Bronchial epithelial cell (primary cell): ENCODE measurements at regions not wholly inside any gene's neighbourhood (a gene's known extent, or its start where the extent isn't known, plus 50 kb on each side); places are given as distances from the start of the nearest gene placed in this dataset.

Experiments
- DNase-seq: peaks from one replicate; pipeline ENCODE4 v3.0.0-alpha.2; 2010; ENCODE audit warnings: low read depth
- FAIRE-seq: peaks from 2 replicates; lab custom pipeline; 2011; peaks lifted over from hg19 to GRCh38; lab: Jason Lieb, UNC
- H3K27me3 ChIP-seq: 2 replicates; pipeline ENCODE4 v1.5.1; 2011; ENCODE audit warnings: low read length; ENCODE audit not compliant: control insufficient read depth, insufficient read depth
- H3K36me3 ChIP-seq: 2 replicates; pipeline ENCODE4 v1.5.1; 2011; ENCODE audit warnings: low read length; ENCODE audit not compliant: control insufficient read depth, insufficient read depth
- H3K4me3 ChIP-seq: 2 replicates; pipeline ENCODE4 v1.5.1; 2011; ENCODE audit warnings: mild to moderate bottlenecking, low read depth, low read length, control low read depth
- TF ChIP-seq, protein P1 (sequence below): IDR thresholded peaks from 2 replicates; pipeline ENCODE4 v1.5.1; 2011; ENCODE audit warnings: mild to moderate bottlenecking, moderate library complexity, low read length, control low read depth, inconsistent platforms; ENCODE audit not compliant: insufficient read depth, severe bottlenecking

- H3K36me3 ChIP-seq: no peaks in the 10 kb centered on the region
- peak; percentile 52 for FAIRE-seq
- H3K4me3 ChIP-seq: no peak overlapping the region
- DNase-seq: peak; percentile 43
- H3K27me3 ChIP-seq: no peaks in the 10 kb centered on the region
- TF ChIP-seq, protein P1, sequence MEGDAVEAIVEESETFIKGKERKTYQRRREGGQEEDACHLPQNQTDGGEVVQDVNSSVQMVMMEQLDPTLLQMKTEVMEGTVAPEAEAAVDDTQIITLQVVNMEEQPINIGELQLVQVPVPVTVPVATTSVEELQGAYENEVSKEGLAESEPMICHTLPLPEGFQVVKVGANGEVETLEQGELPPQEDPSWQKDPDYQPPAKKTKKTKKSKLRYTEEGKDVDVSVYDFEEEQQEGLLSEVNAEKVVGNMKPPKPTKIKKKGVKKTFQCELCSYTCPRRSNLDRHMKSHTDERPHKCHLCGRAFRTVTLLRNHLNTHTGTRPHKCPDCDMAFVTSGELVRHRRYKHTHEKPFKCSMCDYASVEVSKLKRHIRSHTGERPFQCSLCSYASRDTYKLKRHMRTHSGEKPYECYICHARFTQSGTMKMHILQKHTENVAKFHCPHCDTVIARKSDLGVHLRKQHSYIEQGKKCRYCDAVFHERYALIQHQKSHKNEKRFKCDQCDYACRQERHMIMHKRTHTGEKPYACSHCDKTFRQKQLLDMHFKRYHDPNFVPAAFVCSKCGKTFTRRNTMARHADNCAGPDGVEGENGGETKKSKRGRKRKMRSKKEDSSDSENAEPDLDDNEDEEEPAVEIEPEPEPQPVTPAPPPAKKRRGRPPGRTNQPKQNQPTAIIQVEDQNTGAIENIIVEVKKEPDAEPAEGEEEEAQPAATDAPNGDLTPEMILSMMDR: peak; percentile 35
Measured at GRCh38 chr1:29453502-29454240, 217.3 kb downstream of the PTPRU start.

- TF ChIP-seq, protein P1: no peak
- no peak for FAIRE-seq
- H3K36me3 ChIP-seq: no peaks in the 10 kb centered on the region
- DNase-seq: no peak
- no peak overlapping the region for H3K4me3 ChIP-seq
- H3K27me3 ChIP-seq: no peaks in the 10 kb centered on the region
Measured at GRCh38 chr1:29452463-29453230, 216.3 kb downstream of the PTPRU start.

- Histone ChIP-seq H3K36me3 (no peaks in the 10 kb centered on the region), H3K27me3 (no peaks in the 10 kb centered on the region), H3K4me3 (no peak overlapping the region)
- FAIRE-seq: no peak
- TF ChIP-seq, protein P1: no peak
- DNase-seq: no peak
Measured at GRCh38 chr1:29451368-29451892, 215.1 kb downstream of the PTPRU start.

- no peaks in the 10 kb centered on the region for H3K36me3 ChIP-seq
- DNase-seq: no peak
- no peak for FAIRE-seq
- TF ChIP-seq, protein P1: no peak
- H3K4me3 ChIP-seq: no peak overlapping the region
- H3K27me3 ChIP-seq: no peaks in the 10 kb centered on the region
Measured at GRCh38 chr1:29450591-29450990, 214.3 kb downstream of the PTPRU start.

DNA sequence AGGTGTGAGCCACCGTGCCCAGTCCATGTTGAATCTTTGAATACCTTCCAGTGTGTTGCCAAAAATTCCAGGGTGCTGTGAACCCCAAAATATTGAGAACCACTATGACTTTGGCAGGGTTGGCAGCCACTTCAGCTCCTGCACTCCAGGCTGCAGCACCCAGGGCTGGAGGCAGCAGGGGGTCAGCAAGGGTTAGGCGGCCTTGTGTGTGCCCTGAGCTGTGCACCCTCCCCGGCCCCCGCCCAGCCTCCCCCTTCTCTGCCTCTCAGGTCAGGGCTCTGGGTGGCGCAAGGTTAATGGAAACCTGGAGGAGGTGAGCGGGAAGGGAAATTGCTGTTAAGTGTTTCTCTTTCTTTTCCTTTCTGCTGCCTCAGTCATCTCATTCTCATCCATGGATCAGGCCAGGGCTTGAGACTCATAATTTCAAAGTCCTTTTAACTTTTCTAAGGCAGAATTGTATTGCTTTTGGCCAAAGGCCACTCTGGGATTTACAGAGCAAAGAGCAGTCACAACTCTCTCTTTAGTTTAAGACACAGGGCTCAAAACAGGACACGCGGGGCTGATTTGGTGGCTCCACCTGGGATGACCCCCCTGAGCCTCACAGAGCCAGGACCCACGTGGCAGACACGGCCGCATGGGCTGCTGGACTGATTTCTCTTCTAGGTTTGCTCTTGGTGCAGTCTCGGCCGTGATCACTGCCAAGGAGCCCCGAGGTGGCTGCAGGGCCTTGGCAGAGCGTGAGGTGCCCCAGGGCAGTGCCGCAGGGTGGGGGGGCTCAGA lies 212.3 kb downstream of the PTPRU start:
- H3K36me3 ChIP-seq: no peaks in the 10 kb centered on the region
- TF ChIP-seq, protein P1: no peak
- H3K27me3 ChIP-seq: no peaks in the 10 kb centered on the region
- FAIRE-seq (no peak), DNase-seq (no peak)
- no peak overlapping the region for H3K4me3 ChIP-seq
